GM23338 (cell line): ENCODE measurements at regions not wholly inside any gene's neighbourhood (a gene's known extent, or its start where the extent isn't known, plus 50 kb on each side); places are given as distances from the start of the nearest gene placed in this dataset.

Experiments
- ATAC-seq: fragments of 200-7000 bp; cut with Tn5 transposase; 3 replicates; pipeline ENCODE4 v1.9.1; 2020
- DNase-seq: peaks from one replicate; pipeline ENCODE4 v3.0.0-alpha.2; 2015; ENCODE audit warnings: low spot score
- H2AFZ ChIP-seq: fragments of 200-600 bp; sonication (generic); 2 replicates; pipeline ENCODE4 v1.8.0; 2016; ENCODE audit warnings: antibody characterized with exemption, mild to moderate bottlenecking, moderate library complexity
- H3F3A ChIP-seq: fragments of 200-600 bp; sonication (generic); replicated peaks from 2 replicates; pipeline ENCODE4 v1.8.0; 2017; ENCODE audit warnings: antibody characterized with exemption, mixed run types, low read depth
- H3K27ac ChIP-seq: fragments of 200-600 bp; sonication (generic); 2 replicates; pipeline ENCODE4 v1.6.1; 2016; ENCODE audit warnings: low read depth
- H3K27me3 ChIP-seq: fragments of 200-600 bp; sonication (generic); 2 replicates; pipeline ENCODE4 v1.8.0; 2016; ENCODE audit warnings: mild to moderate bottlenecking, mixed run types, moderate library complexity; ENCODE audit not compliant: insufficient read depth
- H3K36me3 ChIP-seq: fragments of 200-600 bp; sonication (generic); 2 replicates; pipeline ENCODE4 v1.8.0; 2016; ENCODE audit warnings: mild to moderate bottlenecking; ENCODE audit not compliant: insufficient read depth
- H3K4me1 ChIP-seq: fragments of 200-600 bp; sonication (generic); 2 replicates; pipeline ENCODE4 v1.8.0; 2016; ENCODE audit warnings: mild to moderate bottlenecking, moderate library complexity; ENCODE audit not compliant: insufficient read depth
- H3K4me2 ChIP-seq: fragments of 200-600 bp; sonication (generic); 2 replicates; pipeline ENCODE4 v1.7.1; 2017; ENCODE audit warnings: mixed run types
- H3K4me3 ChIP-seq: fragments of 200-600 bp; sonication (generic); 2 replicates; pipeline ENCODE4 v1.6.1; 2016; ENCODE audit warnings: mixed run types
- H3K79me2 ChIP-seq: fragments of 200-600 bp; sonication (generic); replicated peaks from 2 replicates; pipeline ENCODE4 v1.8.0; 2017; ENCODE audit warnings: mild to moderate bottlenecking; ENCODE audit not compliant: insufficient read depth
- H3K9me2 ChIP-seq: fragments of 200-600 bp; sonication (generic); 2 replicates; pipeline ENCODE4 v1.8.0; 2017; ENCODE audit not compliant: insufficient read depth
- H4K20me1 ChIP-seq: fragments of 200-600 bp; sonication (generic); replicated peaks from 2 replicates; pipeline ENCODE4 v1.8.0; 2017; ENCODE audit warnings: mild to moderate bottlenecking; ENCODE audit not compliant: insufficient read depth
- H3K27ac Mint-ChIP-seq: 2 replicates; pipeline ENCODE4 v1.8.0; 2020; ENCODE audit warnings: inconsistent platforms, mild to moderate bottlenecking, moderate library complexity, mixed read lengths
- H3K27me3 Mint-ChIP-seq: 3 replicates; pipeline ENCODE4 v1.8.0; 2022; ENCODE audit warnings: low read depth, mild to moderate bottlenecking, moderate library complexity, mixed read lengths, inconsistent platforms; ENCODE audit not compliant: insufficient read depth, poor library complexity
- H3K36me3 Mint-ChIP-seq: 3 replicates; pipeline ENCODE4 v1.8.0; 2021; ENCODE audit warnings: low read depth, mild to moderate bottlenecking, inconsistent platforms, moderate library complexity, mixed read lengths
- H3K4me1 Mint-ChIP-seq: 3 replicates; pipeline ENCODE4 v1.8.0; 2020; ENCODE audit warnings: mild to moderate bottlenecking, inconsistent platforms, mixed read lengths
- H3K4me3 Mint-ChIP-seq: 3 replicates; pipeline ENCODE4 v1.8.0; 2021; ENCODE audit warnings: moderate library complexity, mild to moderate bottlenecking, inconsistent platforms, mixed read lengths
- H3K9me3 Mint-ChIP-seq: 3 replicates; pipeline ENCODE4 v1.8.0; 2020; ENCODE audit warnings: moderate library complexity, mild to moderate bottlenecking, inconsistent platforms, mixed read lengths
- CREB1 ChIP-seq: fragments of 250-450 bp; sonication (Bioruptor Pico); IDR thresholded peaks from 2 replicates; pipeline ENCODE4 v1.5.0; 2020; ENCODE audit warnings: low read depth, mild to moderate bottlenecking, moderate library complexity
- EZH2 ChIP-seq: fragments of 200-600 bp; sonication (generic); IDR thresholded peaks from one replicate; pipeline ENCODE4 v1.8.0; 2017; ENCODE audit warnings: antibody characterized with exemption, mild to moderate bottlenecking, low read depth; ENCODE audit not compliant: unreplicated experiment
- EZH2phosphoT487 ChIP-seq: fragments of 200-600 bp; sonication (generic); IDR thresholded peaks from one replicate; pipeline ENCODE4 v1.8.1; 2018; ENCODE audit warnings: antibody characterized with exemption; ENCODE audit not compliant: unreplicated experiment
- JUNB ChIP-seq: IDR thresholded peaks from one replicate; pipeline ENCODE4 v1.6.1; 2016; ENCODE audit warnings: antibody characterized with exemption; ENCODE audit not compliant: unreplicated experiment
- NANOG ChIP-seq: IDR thresholded peaks from 2 replicates; pipeline ENCODE4 v1.6.1; 2016; ENCODE audit warnings: antibody characterized with exemption, borderline replicate concordance
- POLR2AphosphoS5 ChIP-seq: IDR thresholded peaks from 2 replicates; pipeline ENCODE4 v1.6.1; 2016; ENCODE audit warnings: antibody characterized with exemption, low read depth
- STAT1 ChIP-seq: IDR thresholded peaks from one replicate; pipeline ENCODE4 v1.6.1; 2016; ENCODE audit warnings: antibody characterized with exemption; ENCODE audit not compliant: unreplicated experiment
- ZNF114 ChIP-seq: fragments of 250-450 bp; sonication (Bioruptor Pico); IDR thresholded peaks from 2 replicates; pipeline ENCODE4 v1.5.0; 2020; ENCODE audit warnings: mild to moderate bottlenecking, moderate library complexity
- ZNF331 ChIP-seq: fragments of 250-450 bp; sonication (Bioruptor Pico); IDR thresholded peaks from 2 replicates; pipeline ENCODE4 v1.5.0; 2020; ENCODE audit warnings: low read depth, mild to moderate bottlenecking, moderate library complexity
- TF ChIP-seq, protein P1 (sequence below): IDR thresholded peaks from 2 replicates; pipeline ENCODE4 v1.6.1; 2016; ENCODE audit warnings: antibody characterized with exemption
- TF ChIP-seq, protein P2 (sequence below), 2 experiments: fragments of 200-600 bp in 1 of 2; sonication (generic) in 1 of 2; conservative IDR thresholded peaks; 2 replicates each; pipeline versions ENCODE4 v1.5.1 to v1.6.1; 2016 to 2017; ENCODE audit warnings: antibody characterized with exemption in 2 of 2, low read depth in 2 of 2, mild to moderate bottlenecking in 2 of 2, moderate library complexity in 1 of 2
- TF ChIP-seq, protein P3 (sequence below): IDR thresholded peaks from one replicate; pipeline ENCODE4 v1.6.1; 2018; ENCODE audit warnings: antibody characterized with exemption; ENCODE audit not compliant: unreplicated experiment
- TF ChIP-seq, protein P4 (sequence below): fragments of 250-450 bp; sonication (Bioruptor Pico); IDR thresholded peaks from 2 replicates; pipeline ENCODE4 v1.5.0; 2020; ENCODE audit warnings: mild to moderate bottlenecking, moderate library complexity

DNA sequence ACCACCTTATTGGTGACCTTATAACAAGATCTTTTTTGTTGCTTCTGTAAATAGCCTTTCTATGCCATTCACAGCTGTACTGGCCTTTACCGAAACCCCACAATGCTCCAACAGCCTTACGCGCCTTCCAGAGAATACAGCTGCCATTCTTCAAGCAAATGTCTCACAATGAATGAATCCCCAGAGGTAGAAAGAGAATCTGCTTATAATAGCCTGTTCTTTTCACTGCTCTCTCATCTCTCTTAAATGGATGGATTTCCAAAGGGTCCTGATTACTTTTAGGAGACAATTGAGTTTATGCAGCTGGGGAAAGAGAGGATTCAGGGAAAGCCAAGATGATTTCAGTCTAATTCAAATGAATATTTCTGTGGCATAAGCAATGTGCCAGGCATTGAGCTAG lies 183.1 kb upstream of the PDE1C start:
- no peak for DNase-seq
- Mint-ChIP-seq H3K27me3 (no peaks in the 10 kb centered on the region), H3K27ac (no peak overlapping the region), H3K4me1 (peaks cover 1% of the 10 kb centered on the region; the same call in 2 of the 3 replicates), H3K4me3 (no peak overlapping the region), H3K9me3 (no peaks in the 10 kb centered on the region), H3K36me3 (no peaks in the 10 kb centered on the region)
- no peak overlapping the region for H3K27ac ChIP-seq
- H3K36me3 ChIP-seq: no peaks in the 10 kb centered on the region
- no peaks in the 10 kb centered on the region for H3K27me3 ChIP-seq
- no peaks in the 10 kb centered on the region for H3F3A ChIP-seq
- no peak for ATAC-seq
- no peak for TF ChIP-seq ZNF331
- TF ChIP-seq POLR2AphosphoS5: no peak
- TF ChIP-seq, protein P1, sequence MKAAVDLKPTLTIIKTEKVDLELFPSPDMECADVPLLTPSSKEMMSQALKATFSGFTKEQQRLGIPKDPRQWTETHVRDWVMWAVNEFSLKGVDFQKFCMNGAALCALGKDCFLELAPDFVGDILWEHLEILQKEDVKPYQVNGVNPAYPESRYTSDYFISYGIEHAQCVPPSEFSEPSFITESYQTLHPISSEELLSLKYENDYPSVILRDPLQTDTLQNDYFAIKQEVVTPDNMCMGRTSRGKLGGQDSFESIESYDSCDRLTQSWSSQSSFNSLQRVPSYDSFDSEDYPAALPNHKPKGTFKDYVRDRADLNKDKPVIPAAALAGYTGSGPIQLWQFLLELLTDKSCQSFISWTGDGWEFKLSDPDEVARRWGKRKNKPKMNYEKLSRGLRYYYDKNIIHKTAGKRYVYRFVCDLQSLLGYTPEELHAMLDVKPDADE: no peak
- no peak for TF ChIP-seq STAT1
- TF ChIP-seq CREB1 (CRISPR knock-in tag): no peak
- TF ChIP-seq, protein P2, sequence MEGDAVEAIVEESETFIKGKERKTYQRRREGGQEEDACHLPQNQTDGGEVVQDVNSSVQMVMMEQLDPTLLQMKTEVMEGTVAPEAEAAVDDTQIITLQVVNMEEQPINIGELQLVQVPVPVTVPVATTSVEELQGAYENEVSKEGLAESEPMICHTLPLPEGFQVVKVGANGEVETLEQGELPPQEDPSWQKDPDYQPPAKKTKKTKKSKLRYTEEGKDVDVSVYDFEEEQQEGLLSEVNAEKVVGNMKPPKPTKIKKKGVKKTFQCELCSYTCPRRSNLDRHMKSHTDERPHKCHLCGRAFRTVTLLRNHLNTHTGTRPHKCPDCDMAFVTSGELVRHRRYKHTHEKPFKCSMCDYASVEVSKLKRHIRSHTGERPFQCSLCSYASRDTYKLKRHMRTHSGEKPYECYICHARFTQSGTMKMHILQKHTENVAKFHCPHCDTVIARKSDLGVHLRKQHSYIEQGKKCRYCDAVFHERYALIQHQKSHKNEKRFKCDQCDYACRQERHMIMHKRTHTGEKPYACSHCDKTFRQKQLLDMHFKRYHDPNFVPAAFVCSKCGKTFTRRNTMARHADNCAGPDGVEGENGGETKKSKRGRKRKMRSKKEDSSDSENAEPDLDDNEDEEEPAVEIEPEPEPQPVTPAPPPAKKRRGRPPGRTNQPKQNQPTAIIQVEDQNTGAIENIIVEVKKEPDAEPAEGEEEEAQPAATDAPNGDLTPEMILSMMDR (conservative IDR thresholded peaks at IDR 0.05; ENCODE audit: low read depth in 2 of 2): no peak
- no peak for TF ChIP-seq ZNF114 (CRISPR knock-in tag)
- TF ChIP-seq, protein P3, sequence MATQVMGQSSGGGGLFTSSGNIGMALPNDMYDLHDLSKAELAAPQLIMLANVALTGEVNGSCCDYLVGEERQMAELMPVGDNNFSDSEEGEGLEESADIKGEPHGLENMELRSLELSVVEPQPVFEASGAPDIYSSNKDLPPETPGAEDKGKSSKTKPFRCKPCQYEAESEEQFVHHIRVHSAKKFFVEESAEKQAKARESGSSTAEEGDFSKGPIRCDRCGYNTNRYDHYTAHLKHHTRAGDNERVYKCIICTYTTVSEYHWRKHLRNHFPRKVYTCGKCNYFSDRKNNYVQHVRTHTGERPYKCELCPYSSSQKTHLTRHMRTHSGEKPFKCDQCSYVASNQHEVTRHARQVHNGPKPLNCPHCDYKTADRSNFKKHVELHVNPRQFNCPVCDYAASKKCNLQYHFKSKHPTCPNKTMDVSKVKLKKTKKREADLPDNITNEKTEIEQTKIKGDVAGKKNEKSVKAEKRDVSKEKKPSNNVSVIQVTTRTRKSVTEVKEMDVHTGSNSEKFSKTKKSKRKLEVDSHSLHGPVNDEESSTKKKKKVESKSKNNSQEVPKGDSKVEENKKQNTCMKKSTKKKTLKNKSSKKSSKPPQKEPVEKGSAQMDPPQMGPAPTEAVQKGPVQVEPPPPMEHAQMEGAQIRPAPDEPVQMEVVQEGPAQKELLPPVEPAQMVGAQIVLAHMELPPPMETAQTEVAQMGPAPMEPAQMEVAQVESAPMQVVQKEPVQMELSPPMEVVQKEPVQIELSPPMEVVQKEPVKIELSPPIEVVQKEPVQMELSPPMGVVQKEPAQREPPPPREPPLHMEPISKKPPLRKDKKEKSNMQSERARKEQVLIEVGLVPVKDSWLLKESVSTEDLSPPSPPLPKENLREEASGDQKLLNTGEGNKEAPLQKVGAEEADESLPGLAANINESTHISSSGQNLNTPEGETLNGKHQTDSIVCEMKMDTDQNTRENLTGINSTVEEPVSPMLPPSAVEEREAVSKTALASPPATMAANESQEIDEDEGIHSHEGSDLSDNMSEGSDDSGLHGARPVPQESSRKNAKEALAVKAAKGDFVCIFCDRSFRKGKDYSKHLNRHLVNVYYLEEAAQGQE: no peak
- no peak for TF ChIP-seq EZH2phosphoT487
- no peak for TF ChIP-seq NANOG
- TF ChIP-seq, protein P4, sequence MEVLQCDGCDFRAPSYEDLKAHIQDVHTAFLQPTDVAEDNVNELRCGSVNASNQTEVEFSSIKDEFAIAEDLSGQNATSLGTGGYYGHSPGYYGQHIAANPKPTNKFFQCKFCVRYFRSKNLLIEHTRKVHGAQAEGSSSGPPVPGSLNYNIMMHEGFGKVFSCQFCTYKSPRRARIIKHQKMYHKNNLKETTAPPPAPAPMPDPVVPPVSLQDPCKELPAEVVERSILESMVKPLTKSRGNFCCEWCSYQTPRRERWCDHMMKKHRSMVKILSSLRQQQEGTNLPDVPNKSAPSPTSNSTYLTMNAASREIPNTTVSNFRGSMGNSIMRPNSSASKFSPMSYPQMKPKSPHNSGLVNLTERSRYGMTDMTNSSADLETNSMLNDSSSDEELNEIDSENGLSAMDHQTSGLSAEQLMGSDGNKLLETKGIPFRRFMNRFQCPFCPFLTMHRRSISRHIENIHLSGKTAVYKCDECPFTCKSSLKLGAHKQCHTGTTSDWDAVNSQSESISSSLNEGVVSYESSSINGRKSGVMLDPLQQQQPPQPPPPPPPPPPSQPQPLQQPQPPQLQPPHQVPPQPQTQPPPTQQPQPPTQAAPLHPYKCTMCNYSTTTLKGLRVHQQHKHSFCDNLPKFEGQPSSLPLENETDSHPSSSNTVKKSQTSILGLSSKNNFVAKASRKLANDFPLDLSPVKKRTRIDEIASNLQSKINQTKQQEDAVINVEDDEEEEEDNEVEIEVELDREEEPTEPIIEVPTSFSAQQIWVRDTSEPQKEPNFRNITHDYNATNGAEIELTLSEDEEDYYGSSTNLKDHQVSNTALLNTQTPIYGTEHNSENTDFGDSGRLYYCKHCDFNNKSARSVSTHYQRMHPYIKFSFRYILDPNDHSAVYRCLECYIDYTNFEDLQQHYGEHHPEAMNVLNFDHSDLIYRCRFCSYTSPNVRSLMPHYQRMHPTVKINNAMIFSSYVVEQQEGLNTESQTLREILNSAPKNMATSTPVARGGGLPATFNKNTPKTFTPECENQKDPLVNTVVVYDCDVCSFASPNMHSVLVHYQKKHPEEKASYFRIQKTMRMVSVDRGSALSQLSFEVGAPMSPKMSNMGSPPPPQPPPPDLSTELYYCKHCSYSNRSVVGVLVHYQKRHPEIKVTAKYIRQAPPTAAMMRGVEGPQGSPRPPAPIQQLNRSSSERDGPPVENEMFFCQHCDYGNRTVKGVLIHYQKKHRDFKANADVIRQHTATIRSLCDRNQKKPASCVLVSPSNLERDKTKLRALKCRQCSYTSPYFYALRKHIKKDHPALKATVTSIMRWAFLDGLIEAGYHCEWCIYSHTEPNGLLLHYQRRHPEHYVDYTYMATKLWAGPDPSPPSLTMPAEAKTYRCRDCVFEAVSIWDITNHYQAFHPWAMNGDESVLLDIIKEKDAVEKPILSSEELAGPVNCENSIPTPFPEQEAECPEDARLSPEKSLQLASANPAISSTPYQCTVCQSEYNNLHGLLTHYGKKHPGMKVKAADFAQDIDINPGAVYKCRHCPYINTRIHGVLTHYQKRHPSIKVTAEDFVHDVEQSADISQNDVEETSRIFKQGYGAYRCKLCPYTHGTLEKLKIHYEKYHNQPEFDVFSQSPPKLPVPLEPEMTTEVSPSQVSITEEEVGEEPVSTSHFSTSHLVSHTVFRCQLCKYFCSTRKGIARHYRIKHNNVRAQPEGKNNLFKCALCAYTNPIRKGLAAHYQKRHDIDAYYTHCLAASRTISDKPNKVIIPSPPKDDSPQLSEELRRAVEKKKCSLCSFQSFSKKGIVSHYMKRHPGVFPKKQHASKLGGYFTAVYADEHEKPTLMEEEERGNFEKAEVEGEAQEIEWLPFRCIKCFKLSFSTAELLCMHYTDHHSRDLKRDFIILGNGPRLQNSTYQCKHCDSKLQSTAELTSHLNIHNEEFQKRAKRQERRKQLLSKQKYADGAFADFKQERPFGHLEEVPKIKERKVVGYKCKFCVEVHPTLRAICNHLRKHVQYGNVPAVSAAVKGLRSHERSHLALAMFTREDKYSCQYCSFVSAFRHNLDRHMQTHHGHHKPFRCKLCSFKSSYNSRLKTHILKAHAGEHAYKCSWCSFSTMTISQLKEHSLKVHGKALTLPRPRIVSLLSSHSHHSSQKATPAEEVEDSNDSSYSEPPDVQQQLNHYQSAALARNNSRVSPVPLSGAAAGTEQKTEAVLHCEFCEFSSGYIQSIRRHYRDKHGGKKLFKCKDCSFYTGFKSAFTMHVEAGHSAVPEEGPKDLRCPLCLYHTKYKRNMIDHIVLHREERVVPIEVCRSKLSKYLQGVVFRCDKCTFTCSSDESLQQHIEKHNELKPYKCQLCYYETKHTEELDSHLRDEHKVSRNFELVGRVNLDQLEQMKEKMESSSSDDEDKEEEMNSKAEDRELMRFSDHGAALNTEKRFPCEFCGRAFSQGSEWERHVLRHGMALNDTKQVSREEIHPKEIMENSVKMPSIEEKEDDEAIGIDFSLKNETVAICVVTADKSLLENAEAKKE (CRISPR knock-in tag): no peak
- no peak for TF ChIP-seq EZH2
- TF ChIP-seq JUNB: no peak
- H3K4me1 ChIP-seq: no peaks in the 10 kb centered on the region
- no peaks in the 10 kb centered on the region for H3K79me2 ChIP-seq
- no peak overlapping the region for H3K4me3 ChIP-seq
- no peak overlapping the region for H2AFZ ChIP-seq
- H4K20me1 ChIP-seq: no peaks in the 10 kb centered on the region
- no peak overlapping the region for H3K4me2 ChIP-seq
- H3K9me2 ChIP-seq: no peaks in the 10 kb centered on the region; the same call in 1 of the 2 replicates
